Activated effector memory CD4-positive, alpha-beta T cell treated with anti-CD3 and anti-CD28 coated beads, Interleukin-2, amount 50 U/mL, for 16 hours (primary cell): ENCODE measurements at regions not wholly inside any gene's neighbourhood (a gene's known extent, or its start where the extent isn't known, plus 50 kb on each side); places are given as distances from the start of the nearest gene placed in this dataset.

Source experiments
- DNase-seq: peaks from one replicate; pipeline ENCODE4 v3.0.0-alpha.2; 2020

- no peak for DNase-seq
Observed at GRCh38 chr13:62085337-62086229, 669.9 kb upstream of the PCDH20 start.

- no peak for DNase-seq
Observed at GRCh38 chr13:62084728-62085127, 669.1 kb upstream of the PCDH20 start.

- DNase-seq = no peak
Observed at GRCh38 chr13:62067821-62068220, 652.2 kb upstream of the PCDH20 start.

GRCh38 chr13:62065016-62065415 lies 649.4 kb upstream of the PCDH20 start:
- DNase-seq = no peak

GRCh38 chr13:62061751-62062150 lies 646.1 kb upstream of the PCDH20 start:
- DNase-seq = no peak

GRCh38 chr13:62060570-62060969 lies 644.9 kb upstream of the PCDH20 start:
- no peak for DNase-seq

GRCh38 chr13:62057286-62057685 lies 641.6 kb upstream of the PCDH20 start:
- no peak for DNase-seq

GRCh38 chr13:62049992-62050391 lies 634.3 kb upstream of the PCDH20 start:
- DNase-seq = no peak

- no peak for DNase-seq
Observed at GRCh38 chr13:62046512-62046911, 630.9 kb upstream of the PCDH20 start.

- DNase-seq = no peak
Observed at GRCh38 chr13:62043600-62043999, 628.0 kb upstream of the PCDH20 start.

- DNase-seq = no peak
Observed at GRCh38 chr13:62040806-62041205, 625.2 kb upstream of the PCDH20 start.

- no peak for DNase-seq
Observed at GRCh38 chr13:62040078-62040477, 624.4 kb upstream of the PCDH20 start.

- no peak for DNase-seq
Observed at GRCh38 chr13:62038214-62038613, 622.6 kb upstream of the PCDH20 start.

- no peak for DNase-seq
Observed at GRCh38 chr13:62035981-62036380, 620.3 kb upstream of the PCDH20 start.

GRCh38 chr13:62033934-62034333 lies 618.3 kb upstream of the PCDH20 start:
- DNase-seq = no peak

GRCh38 chr13:62022369-62022768 lies 606.7 kb upstream of the PCDH20 start:
- no peak for DNase-seq

- no peak for DNase-seq
Observed at GRCh38 chr13:62019858-62020257, 604.2 kb upstream of the PCDH20 start.

GRCh38 chr13:62014299-62014698 lies 598.6 kb upstream of the PCDH20 start:
- DNase-seq = no peak

GRCh38 chr13:62003452-62003851 lies 587.8 kb upstream of the PCDH20 start:
- no peak for DNase-seq

- DNase-seq = no peak
Observed at GRCh38 chr13:61994174-61994573, 578.5 kb upstream of the PCDH20 start.

GRCh38 chr13:61989978-61990377 lies 574.3 kb upstream of the PCDH20 start:
- no peak for DNase-seq

- DNase-seq = no peak
Observed at GRCh38 chr13:61988810-61989209, 573.2 kb upstream of the PCDH20 start.

- DNase-seq = no peak
Observed at GRCh38 chr13:61975001-61975400, 559.4 kb upstream of the PCDH20 start.

GRCh38 chr13:61965756-61966155 lies 550.1 kb upstream of the PCDH20 start:
- no peak for DNase-seq

GRCh38 chr13:61960981-61961380 lies 545.3 kb upstream of the PCDH20 start:
- no peak for DNase-seq
